Dendritic cell treated with granulocyte-macrophage colony-stimulating factor and Interleukin-4, amounts not matched to agents 40 ng/mL and 50 ng/mL, for 4 days (primary cell): ENCODE measurements at regions not wholly inside any gene's neighbourhood (a gene's known extent, or its start where the extent isn't known, plus 50 kb on each side); places are given as distances from the start of the nearest gene placed in this dataset.
"Not testable (repeated sequence)": the region's sequence is repeated elsewhere in the genome, so short reads cannot be mapped to it uniquely, and the experiment has no call there.

Experiments
- H3K27ac Mint-ChIP-seq: one replicate; pipeline ENCODE4 v1.8.0; 2022; ENCODE audit warnings: mild to moderate bottlenecking, mixed read lengths
- H3K27me3 Mint-ChIP-seq: one replicate; pipeline ENCODE4 v1.8.0; 2022; ENCODE audit warnings: mild to moderate bottlenecking, mixed read lengths
- H3K36me3 Mint-ChIP-seq: one replicate; pipeline ENCODE4 v1.8.0; 2022; ENCODE audit warnings: low read depth, mixed read lengths
- H3K4me1 Mint-ChIP-seq: one replicate; pipeline ENCODE4 v1.8.0; 2022; ENCODE audit warnings: low read depth, mixed read lengths
- H3K4me3 Mint-ChIP-seq: one replicate; pipeline ENCODE4 v1.8.0; 2022; ENCODE audit warnings: mild to moderate bottlenecking, moderate library complexity, mixed read lengths
- H3K9me3 Mint-ChIP-seq: one replicate; pipeline ENCODE4 v1.8.0; 2022; ENCODE audit warnings: mixed read lengths
- intact Hi-C: fragments of 100-400 bp; cut with micrococcal nuclease; formaldehyde crosslinking; loops from one replicate; pipeline ENCODE4 v1.15.0; 2022

DNA sequence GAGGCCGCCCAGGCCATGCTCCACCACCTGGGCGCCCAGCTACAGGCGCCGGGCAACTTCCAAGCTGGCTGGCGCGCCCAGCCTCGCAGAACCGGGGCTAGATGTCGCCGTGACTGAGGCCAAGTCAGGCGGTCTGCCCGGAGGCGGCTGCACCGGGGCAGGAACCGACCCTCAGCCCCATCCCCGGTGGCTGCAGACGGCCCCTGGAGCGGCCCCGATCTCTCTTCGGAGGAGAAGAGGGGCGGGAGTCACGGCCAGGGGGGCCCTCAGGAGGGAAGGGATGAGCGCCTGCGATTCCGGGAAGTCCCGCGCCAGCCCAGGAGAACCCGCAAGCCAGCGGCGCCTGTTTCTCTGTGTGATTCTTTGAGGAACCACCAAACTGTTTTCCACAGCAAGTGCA is 671.3 kb upstream of the DEFB115 start:
- intact Hi-C loops, H3K9me3 Mint-ChIP-seq, H3K4me1 Mint-ChIP-seq, H3K4me3 Mint-ChIP-seq, H3K27ac Mint-ChIP-seq, H3K36me3 Mint-ChIP-seq: not testable (repeated sequence)
- H3K27me3 Mint-ChIP-seq = peaks cover 15% of the 10 kb centered on the region

GRCh38 chr20:30593572-30593971 is 663.9 kb upstream of the DEFB115 start:
- no peaks in the 10 kb centered on the region for H3K36me3 Mint-ChIP-seq
- no peak overlapping the region for H3K4me3 Mint-ChIP-seq
- H3K27me3 Mint-ChIP-seq = no peaks in the 10 kb centered on the region
- no peak overlapping the region for H3K27ac Mint-ChIP-seq
- no peaks in the 10 kb centered on the region for H3K4me1 Mint-ChIP-seq
- no peaks in the 10 kb centered on the region for H3K9me3 Mint-ChIP-seq
- intact Hi-C loops = no loop called here

- intact Hi-C loops = no loop called here
- Mint-ChIP-seq H3K27ac (no peak overlapping the region), H3K4me3 (no peak overlapping the region), H3K27me3 (no peaks in the 10 kb centered on the region), H3K4me1 (no peaks in the 10 kb centered on the region), H3K36me3 (no peaks in the 10 kb centered on the region), H3K9me3 (no peaks in the 10 kb centered on the region)
Observed at GRCh38 chr20:30594112-30594511, 663.4 kb upstream of the DEFB115 start.

DNA sequence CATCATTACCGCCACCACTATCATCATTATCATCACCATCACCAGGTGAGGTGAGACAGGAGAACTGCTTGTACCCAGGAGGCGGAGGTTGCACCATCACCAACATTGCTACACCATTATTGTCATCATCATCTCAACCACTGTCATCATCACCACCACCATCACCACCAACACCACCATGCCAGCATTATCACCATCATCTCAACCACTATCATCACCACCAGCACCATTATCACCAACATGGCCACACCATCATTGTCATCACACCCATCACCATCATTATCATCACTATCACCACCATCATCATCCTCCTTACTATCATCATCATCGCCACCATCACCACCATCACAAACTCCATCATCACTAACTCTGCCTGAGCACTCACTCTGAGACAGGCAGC is 661.8 kb upstream of the DEFB115 start:
- Mint-ChIP-seq H3K27me3 (no peaks in the 10 kb centered on the region), H3K9me3 (no peaks in the 10 kb centered on the region), H3K4me1 (no peaks in the 10 kb centered on the region), H3K4me3 (no peak overlapping the region), H3K27ac (no peak overlapping the region), H3K36me3 (no peaks in the 10 kb centered on the region)
- intact Hi-C loops = no loop called here

DNA sequence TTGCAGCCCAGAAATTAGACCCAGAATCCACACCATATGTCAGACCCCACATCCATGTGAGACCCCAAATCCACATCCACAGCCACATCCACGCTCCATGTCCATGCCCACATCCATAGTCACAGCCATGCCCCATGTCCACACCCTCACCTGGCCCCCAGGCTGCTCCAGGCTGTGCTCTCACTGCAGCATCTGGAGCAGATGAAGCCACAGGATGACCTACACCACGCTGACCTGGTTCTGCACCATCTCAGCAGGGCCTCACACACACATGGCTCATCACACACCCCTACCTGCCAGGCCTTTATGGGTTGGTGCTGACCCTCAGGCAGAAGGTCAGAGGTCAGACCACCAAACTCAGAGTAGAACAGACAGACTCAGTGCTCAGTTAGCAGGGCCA is 660.0 kb upstream of the DEFB115 start:
- intact Hi-C loops, H3K4me1 Mint-ChIP-seq, H3K27ac Mint-ChIP-seq, H3K36me3 Mint-ChIP-seq, H3K27me3 Mint-ChIP-seq, H3K9me3 Mint-ChIP-seq, H3K4me3 Mint-ChIP-seq: not testable (repeated sequence)

GRCh38 chr20:30598460-30599230 is 658.8 kb upstream of the DEFB115 start:
- intact Hi-C loops = no loop called here

GRCh38 chr20:30599990-30600389 is 657.5 kb upstream of the DEFB115 start:
- intact Hi-C loops = no loop called here
- H3K4me1 Mint-ChIP-seq = no peaks in the 10 kb centered on the region

More at GRCh38 chr20:30598460-30599230, 658.8 kb upstream of the DEFB115 start:
- Mint-ChIP-seq H3K4me3 (no peak overlapping the region), H3K4me1 (no peaks in the 10 kb centered on the region), H3K9me3 (peaks cover 10% of the 10 kb centered on the region), H3K27me3 (no peaks in the 10 kb centered on the region), H3K27ac (no peak overlapping the region), H3K36me3 (no peaks in the 10 kb centered on the region)

DNA sequence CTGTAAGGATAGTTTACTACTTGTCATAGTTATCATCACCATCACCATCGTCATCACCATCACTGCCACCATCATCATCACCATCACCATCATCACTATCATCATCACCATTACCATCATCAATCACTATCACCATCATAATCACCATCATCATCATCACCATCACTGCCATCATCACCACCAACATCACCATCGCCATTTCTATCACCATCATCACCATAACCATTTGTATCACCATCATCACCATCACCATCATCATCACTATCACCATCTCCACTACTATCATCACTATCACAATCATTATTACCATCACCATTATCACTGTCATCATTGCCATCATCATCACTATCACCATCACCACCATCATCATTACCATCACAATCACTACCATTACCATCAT is 655.5 kb upstream of the DEFB115 start:
- Mint-ChIP-seq H3K9me3 (peaks cover 13% of the 10 kb centered on the region), H3K36me3 (no peaks in the 10 kb centered on the region), H3K4me3 (no peak overlapping the region), H3K4me1 (no peaks in the 10 kb centered on the region), H3K27me3 (no peaks in the 10 kb centered on the region), H3K27ac (no peak overlapping the region)
- intact Hi-C loops = no loop called here

More at GRCh38 chr20:30599990-30600389, 657.5 kb upstream of the DEFB115 start:
- Mint-ChIP-seq H3K27ac (no peak overlapping the region), H3K36me3 (no peaks in the 10 kb centered on the region), H3K4me3 (no peak overlapping the region), H3K9me3 (peaks cover 10% of the 10 kb centered on the region), H3K27me3 (no peaks in the 10 kb centered on the region)

DNA sequence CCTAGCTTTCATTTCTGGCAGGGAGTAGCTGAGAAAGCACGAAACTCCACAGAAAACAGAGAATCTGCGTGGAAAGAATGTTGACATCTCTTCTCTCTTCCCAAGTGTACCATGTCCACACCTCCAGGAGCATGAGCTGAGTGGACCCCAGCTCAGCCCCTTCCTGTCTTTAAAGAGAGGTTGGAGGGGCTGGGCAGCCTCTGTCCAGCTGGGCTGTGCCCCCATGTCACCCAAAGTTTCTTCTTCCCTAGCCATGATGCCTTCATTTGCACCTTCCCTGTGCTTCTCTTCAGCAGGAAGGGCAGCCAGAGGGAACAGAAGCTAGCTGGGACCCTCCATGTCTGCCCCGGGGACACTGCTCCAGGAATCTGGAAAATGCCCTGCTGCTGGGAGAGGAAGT is 655.0 kb upstream of the DEFB115 start:
- intact Hi-C loops = no loop called here
- Mint-ChIP-seq H3K36me3 (no peaks in the 10 kb centered on the region), H3K4me3 (no peak overlapping the region), H3K4me1 (no peaks in the 10 kb centered on the region), H3K27me3 (no peaks in the 10 kb centered on the region), H3K27ac (no peak overlapping the region), H3K9me3 (peaks cover 18% of the 10 kb centered on the region)

DNA sequence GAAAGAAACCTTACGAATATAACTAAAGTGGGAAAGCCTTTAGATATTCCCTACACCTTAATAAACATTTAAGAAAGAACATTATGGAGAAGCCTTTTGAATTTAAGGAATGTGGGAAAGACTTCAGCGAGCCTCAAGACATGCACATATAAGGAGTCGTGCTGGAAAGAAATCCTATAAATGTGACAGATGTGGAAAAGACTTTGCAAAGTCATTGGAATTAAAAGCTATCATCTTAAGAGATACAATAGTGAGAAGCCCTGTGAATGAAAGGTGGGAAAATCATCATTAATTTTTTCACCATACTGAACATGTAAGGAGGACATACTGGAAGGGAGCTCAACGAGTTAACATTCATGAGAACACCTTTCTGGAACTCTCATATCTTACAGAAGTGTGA is 650.5 kb upstream of the DEFB115 start:
- intact Hi-C loops = no loop called here
- no peak overlapping the region for H3K4me3 Mint-ChIP-seq
- no peaks in the 10 kb centered on the region for H3K4me1 Mint-ChIP-seq
- no peaks in the 10 kb centered on the region for H3K27me3 Mint-ChIP-seq
- peaks cover 20% of the 10 kb centered on the region for H3K9me3 Mint-ChIP-seq
- no peaks in the 10 kb centered on the region for H3K36me3 Mint-ChIP-seq
- no peak overlapping the region for H3K27ac Mint-ChIP-seq

DNA sequence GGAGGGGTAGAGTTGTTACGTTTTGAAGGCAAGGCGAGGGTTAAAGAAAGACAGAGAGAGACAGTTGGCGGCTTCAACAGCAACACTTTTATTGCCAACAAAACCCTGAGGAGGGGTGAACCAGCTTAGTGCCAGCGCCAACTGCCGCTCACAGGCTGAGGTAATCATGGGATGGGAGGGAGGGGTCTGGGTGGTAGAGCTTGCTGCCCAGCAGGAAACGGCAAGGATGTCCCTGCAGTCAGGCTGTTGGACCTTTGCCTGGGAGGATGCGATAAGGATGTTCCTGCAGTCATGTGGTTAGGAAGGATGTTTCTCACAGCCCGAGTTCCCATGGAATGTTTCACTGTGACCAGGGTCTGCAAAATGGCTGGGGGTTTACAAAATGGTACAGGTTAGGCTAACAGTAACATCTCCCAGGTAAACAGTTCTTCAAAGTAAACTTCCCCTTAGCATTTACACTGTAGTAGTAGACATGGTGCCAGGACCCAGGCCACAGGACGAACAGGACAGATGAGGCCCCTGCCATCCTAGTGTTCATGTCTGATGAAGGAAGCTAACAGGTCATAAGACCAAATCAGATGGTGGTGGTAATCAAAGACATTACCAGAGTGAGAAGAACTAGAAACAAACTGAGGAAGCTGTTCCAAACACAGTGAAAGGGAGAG is 647.3 kb upstream of the DEFB115 start:
- Mint-ChIP-seq H3K27me3 (no peaks in the 10 kb centered on the region), H3K36me3 (no peaks in the 10 kb centered on the region), H3K27ac (no peak overlapping the region), H3K4me3 (no peak overlapping the region), H3K4me1 (no peaks in the 10 kb centered on the region), H3K9me3 (peaks cover 14% of the 10 kb centered on the region)
- intact Hi-C loops = no loop called here

DNA sequence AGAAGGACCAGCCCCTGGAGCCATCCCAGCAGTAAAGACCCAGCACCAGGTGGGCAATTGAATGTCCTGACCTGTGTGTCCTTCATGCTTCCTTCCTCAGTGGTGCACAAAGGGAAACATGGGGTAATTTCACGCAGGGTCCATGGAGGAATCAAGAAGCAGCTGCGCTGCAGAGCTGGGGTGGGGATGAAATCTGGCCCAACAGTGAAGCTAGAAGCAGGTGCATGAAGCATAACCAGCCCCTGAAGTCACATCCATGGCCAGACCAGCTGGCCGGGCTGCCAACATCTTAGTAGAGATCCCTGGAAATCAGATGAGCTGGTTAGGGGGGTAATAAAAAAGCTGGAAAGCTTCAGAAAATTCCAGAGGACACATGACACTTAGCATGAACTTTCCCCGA is 646.7 kb upstream of the DEFB115 start:
- Mint-ChIP-seq H3K4me1 (no peaks in the 10 kb centered on the region), H3K27me3 (no peaks in the 10 kb centered on the region), H3K9me3 (peaks cover 15% of the 10 kb centered on the region), H3K36me3 (no peaks in the 10 kb centered on the region), H3K27ac (no peak overlapping the region), H3K4me3 (no peak overlapping the region)
- intact Hi-C loops = no loop called here

- H3K9me3 Mint-ChIP-seq = peaks cover 22% of the 10 kb centered on the region
- H3K27ac Mint-ChIP-seq = no peak overlapping the region
- H3K27me3 Mint-ChIP-seq = no peaks in the 10 kb centered on the region
- no peak overlapping the region for H3K4me3 Mint-ChIP-seq
- no peaks in the 10 kb centered on the region for H3K4me1 Mint-ChIP-seq
- intact Hi-C loops = no loop called here
- H3K36me3 Mint-ChIP-seq = no peaks in the 10 kb centered on the region
Observed at GRCh38 chr20:30611239-30611984, 646.1 kb upstream of the DEFB115 start.

DNA sequence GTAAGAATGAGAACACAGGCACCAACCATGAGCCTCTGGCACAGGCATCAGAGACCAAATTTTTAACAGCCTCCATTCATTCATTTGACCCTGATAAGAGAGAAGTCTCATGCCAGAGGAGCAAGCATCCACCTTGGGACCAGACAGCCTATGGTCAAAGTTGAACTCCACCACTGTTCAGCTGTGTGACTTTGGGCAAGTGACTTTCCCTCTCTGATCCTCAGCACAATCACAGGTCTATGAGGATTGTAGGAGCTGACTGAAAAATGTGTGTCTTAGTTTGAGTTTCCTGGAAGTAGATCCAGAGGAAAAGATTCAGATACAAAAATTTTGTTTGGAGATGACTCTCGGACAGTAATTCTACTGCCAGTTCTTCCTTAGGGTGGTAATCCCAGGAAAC is 645.1 kb upstream of the DEFB115 start:
- intact Hi-C loops = no loop called here
- Mint-ChIP-seq H3K9me3 (peaks cover 25% of the 10 kb centered on the region), H3K27me3 (no peaks in the 10 kb centered on the region), H3K4me1 (no peaks in the 10 kb centered on the region), H3K4me3 (no peak overlapping the region), H3K27ac (no peak overlapping the region), H3K36me3 (no peaks in the 10 kb centered on the region)
